Neutrophil (primary cell): ENCODE measurements at regions not wholly inside any gene's neighbourhood (a gene's known extent, or its start where the extent isn't known, plus 50 kb on each side); places are given as distances from the start of the nearest gene placed in this dataset.

ENCODE experiments used
- H3K27ac ChIP-seq: fragments of 200-600 bp; sonication (generic); 2 replicates; pipeline ENCODE4 v1.5.1; 2016; ENCODE audit warnings: mild to moderate bottlenecking, moderate library complexity
- H3K27me3 ChIP-seq: fragments of 200-600 bp; sonication (generic); 2 replicates; pipeline ENCODE4 v1.6.0; 2016; ENCODE audit warnings: mild to moderate bottlenecking
- H3K36me3 ChIP-seq: fragments of 200-600 bp; sonication (generic); 2 replicates; pipeline ENCODE4 v1.5.1; 2017
- H3K4me1 ChIP-seq, 2 experiments: fragments of 200-600 bp in 1 of 2; sonication (generic) in 1 of 2; 1 replicate in 1 of 2; 2 replicates in 1 of 2; pipeline versions ENCODE4 v1.5.1 to v1.6.1; 2013 to 2016; ENCODE audit warnings: low read depth in 1 of 2, low read length in 1 of 2, mild to moderate bottlenecking in 1 of 2, moderate library complexity in 1 of 2; ENCODE audit not compliant: control insufficient read depth in 1 of 2, insufficient read depth in 1 of 2
- H3K4me3 ChIP-seq, 2 experiments: fragments of 200-600 bp in 1 of 2; sonication (generic) in 1 of 2; 1 replicate in 1 of 2; 2 replicates in 1 of 2; pipeline ENCODE4 v1.5.1; 2013 to 2016; ENCODE audit warnings: low read depth in 1 of 2, low read length in 1 of 2, mild to moderate bottlenecking in 1 of 2, moderate library complexity in 1 of 2
- H3K9me3 ChIP-seq: fragments of 200-600 bp; sonication (generic); 2 replicates; pipeline ENCODE4 v1.5.1; 2016
- TF ChIP-seq, protein P1 (sequence below): fragments of 200-600 bp; sonication (generic); IDR thresholded peaks from 2 replicates; pipeline ENCODE4 v1.5.1; 2016; ENCODE audit warnings: antibody characterized with exemption

DNA sequence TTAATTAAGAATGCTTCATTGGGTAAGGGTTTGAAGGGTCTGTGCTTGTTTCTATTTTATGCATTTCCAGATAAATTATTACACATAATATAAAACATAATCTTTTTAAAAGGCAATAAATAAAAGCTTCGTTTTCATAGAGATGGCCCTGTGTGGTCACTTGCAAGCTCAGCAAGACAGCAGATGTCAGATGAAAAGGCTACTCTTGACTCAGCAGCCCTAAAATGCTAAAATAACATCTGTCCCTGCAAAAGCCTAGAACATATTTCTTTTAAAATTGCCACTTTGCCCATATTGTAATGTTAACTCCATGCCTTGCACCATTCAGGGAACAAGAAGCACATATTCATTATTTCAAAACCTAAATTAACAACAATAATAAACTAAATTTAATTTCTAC lies 349.4 kb downstream of the CNTN3 start:
- Histone ChIP-seq H3K27me3 (no peaks in the 10 kb centered on the region), H3K36me3 (no peaks in the 10 kb centered on the region), H3K4me3 (no peak overlapping the region), H3K9me3 (no peaks in the 10 kb centered on the region), H3K4me1 (no peaks in the 10 kb centered on the region), H3K27ac (no peak overlapping the region)
- TF ChIP-seq, protein P1, sequence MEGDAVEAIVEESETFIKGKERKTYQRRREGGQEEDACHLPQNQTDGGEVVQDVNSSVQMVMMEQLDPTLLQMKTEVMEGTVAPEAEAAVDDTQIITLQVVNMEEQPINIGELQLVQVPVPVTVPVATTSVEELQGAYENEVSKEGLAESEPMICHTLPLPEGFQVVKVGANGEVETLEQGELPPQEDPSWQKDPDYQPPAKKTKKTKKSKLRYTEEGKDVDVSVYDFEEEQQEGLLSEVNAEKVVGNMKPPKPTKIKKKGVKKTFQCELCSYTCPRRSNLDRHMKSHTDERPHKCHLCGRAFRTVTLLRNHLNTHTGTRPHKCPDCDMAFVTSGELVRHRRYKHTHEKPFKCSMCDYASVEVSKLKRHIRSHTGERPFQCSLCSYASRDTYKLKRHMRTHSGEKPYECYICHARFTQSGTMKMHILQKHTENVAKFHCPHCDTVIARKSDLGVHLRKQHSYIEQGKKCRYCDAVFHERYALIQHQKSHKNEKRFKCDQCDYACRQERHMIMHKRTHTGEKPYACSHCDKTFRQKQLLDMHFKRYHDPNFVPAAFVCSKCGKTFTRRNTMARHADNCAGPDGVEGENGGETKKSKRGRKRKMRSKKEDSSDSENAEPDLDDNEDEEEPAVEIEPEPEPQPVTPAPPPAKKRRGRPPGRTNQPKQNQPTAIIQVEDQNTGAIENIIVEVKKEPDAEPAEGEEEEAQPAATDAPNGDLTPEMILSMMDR, result no peak

DNA sequence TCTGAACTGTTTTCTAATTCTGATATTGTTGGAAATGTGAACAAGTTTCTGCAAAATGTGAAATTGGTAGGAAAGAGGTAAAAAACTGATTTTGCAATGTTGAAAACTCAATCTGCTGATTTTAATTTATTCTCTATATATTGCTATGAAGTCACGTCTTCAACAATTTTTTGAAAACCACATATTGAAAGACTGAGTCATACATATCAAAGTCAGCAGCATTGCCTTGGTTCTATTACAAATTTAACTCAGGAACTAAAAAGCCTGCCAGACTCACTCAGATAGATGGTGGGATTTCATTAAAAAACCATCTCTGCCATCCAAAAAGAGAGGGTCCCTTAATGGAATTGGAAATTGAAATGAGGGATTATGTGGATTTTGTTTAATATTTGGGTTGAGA lies 351.4 kb downstream of the CNTN3 start:
- TF ChIP-seq, protein P1, result no peak
- Histone ChIP-seq H3K9me3 (no peaks in the 10 kb centered on the region), H3K4me1 (no peaks in the 10 kb centered on the region), H3K36me3 (no peaks in the 10 kb centered on the region), H3K27me3 (no peaks in the 10 kb centered on the region), H3K4me3 (no peak overlapping the region), H3K27ac (no peak overlapping the region)

DNA sequence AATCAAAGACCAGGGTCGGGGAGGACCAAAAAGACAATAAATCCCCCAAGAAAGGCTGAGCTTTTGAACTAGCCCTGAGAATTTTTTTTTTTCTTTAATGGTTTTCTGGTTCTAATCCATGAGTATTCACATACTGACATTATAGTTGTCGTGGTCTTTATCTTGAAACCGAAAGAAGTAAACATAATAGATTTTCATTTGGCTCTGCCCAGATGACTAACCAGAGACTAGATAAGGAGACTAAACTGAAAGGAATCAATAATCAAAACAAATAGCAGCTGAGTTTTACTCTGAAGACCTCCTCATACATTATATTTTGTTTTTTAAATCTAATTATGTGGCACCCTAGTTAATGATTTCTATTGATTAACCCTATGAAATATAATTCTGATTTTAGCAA lies 381.4 kb downstream of the CNTN3 start:
- H3K27ac ChIP-seq, result no peak overlapping the region
- no peaks in the 10 kb centered on the region for H3K36me3 ChIP-seq
- H3K4me3 ChIP-seq, result no peak overlapping the region
- no peaks in the 10 kb centered on the region for H3K9me3 ChIP-seq
- no peaks in the 10 kb centered on the region for H3K27me3 ChIP-seq
- H3K4me1 ChIP-seq, result no peaks in the 10 kb centered on the region
- TF ChIP-seq, protein P1, result no peak

DNA sequence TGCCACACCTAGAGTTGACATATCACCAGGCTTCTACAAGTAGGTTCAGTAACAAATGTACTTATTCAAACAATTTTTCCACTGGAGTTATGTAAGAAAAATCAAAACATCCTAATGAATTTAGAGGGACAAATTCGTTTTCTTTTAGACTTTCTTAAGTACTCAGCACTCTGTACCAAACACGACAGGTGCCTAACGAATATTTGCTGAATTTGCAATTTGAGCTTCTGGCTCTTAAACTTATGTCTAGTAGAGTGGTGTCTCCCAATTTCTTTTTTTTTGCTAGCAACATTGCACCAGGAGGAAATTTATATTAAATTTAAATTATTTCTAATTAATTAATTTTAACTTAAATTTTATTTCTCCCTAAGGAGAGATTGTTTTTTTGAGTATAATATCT lies 397.0 kb downstream of the CNTN3 start:
- no peaks in the 10 kb centered on the region for H3K36me3 ChIP-seq
- no peak overlapping the region for H3K27ac ChIP-seq
- H3K27me3 ChIP-seq, result no peaks in the 10 kb centered on the region
- TF ChIP-seq, protein P1, result no peak
- H3K4me3 ChIP-seq, result no peak overlapping the region
- no peaks in the 10 kb centered on the region for H3K9me3 ChIP-seq
- H3K4me1 ChIP-seq, result no peaks in the 10 kb centered on the region

DNA sequence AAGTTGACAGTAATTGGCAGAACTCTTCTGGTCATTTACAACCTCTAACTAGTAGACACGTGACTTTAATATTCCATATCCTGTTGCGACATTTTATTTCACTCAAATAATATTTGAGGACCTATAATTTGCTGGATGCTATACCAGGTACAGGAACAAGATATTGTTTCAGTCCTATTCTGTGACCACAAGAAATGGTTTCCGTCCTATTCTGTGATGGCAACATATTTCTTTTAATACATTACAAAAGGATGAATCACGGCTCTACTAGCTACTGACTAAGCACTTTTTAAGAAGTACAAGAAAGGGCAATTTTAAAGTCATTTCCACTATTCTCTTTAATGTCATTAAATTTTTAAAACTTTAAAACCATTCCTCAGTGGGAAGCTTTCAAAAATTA lies 400.2 kb downstream of the CNTN3 start:
- Histone ChIP-seq H3K4me1 (no peaks in the 10 kb centered on the region), H3K27ac (no peak overlapping the region), H3K36me3 (no peaks in the 10 kb centered on the region), H3K4me3 (no peak overlapping the region), H3K27me3 (no peaks in the 10 kb centered on the region), H3K9me3 (no peaks in the 10 kb centered on the region)
- TF ChIP-seq, protein P1, result no peak

DNA sequence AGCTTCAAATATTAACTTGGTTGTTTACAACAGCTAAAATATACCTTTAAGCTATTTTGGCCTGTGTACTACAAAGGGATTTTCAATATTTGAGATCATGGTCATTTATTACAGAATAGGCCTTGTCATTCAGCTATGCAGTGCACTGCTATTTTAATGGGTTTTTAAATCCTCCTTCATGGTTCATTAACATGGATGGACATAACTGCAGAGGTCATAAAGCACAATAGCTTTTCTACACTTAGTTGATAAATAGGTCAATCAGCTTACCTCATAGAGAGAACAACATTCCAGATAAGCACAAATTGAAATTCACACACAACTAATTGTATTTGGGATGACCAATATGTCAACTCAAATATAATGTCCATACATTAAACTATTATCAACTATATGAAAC lies 403.7 kb downstream of the CNTN3 start:
- no peak overlapping the region for H3K27ac ChIP-seq
- TF ChIP-seq, protein P1, result no peak
- no peak overlapping the region for H3K4me3 ChIP-seq
- no peaks in the 10 kb centered on the region for H3K27me3 ChIP-seq
- no peaks in the 10 kb centered on the region for H3K4me1 ChIP-seq
- H3K36me3 ChIP-seq, result no peaks in the 10 kb centered on the region
- H3K9me3 ChIP-seq, result no peaks in the 10 kb centered on the region
